Stimulated activated naive CD8-positive, alpha-beta T cell treated with anti-CD3 and anti-CD28 coated beads, Interleukin-15, amount 100 ng/mL, for 72 hours (primary cell): ENCODE measurements at regions not wholly inside any gene's neighbourhood (a gene's known extent, or its start where the extent isn't known, plus 50 kb on each side); places are given as distances from the start of the nearest gene placed in this dataset.

Experiments used
- ATAC-seq: fragments of 150-1000 bp; cut with Tn5 transposase; 2 replicates; pipeline ENCODE4 v1.10.0; 2021; ENCODE audit warnings: mild to moderate bottlenecking, moderate library complexity
- DNase-seq, 2 donors: peaks; one replicate each; pipeline ENCODE4 v3.0.0; 2021 to 2022
- H3K27ac Mint-ChIP-seq, 2 donors: one replicate each; pipeline ENCODE4 v1.8.0; 2022; ENCODE audit warnings: mild to moderate bottlenecking in 2 of 2, mixed read lengths in 2 of 2, moderate library complexity in 2 of 2
- H3K27me3 Mint-ChIP-seq: one replicate; pipeline ENCODE4 v1.8.0; 2022; ENCODE audit warnings: mixed read lengths
- H3K4me1 Mint-ChIP-seq: one replicate; pipeline ENCODE4 v1.8.0; 2022; ENCODE audit warnings: mild to moderate bottlenecking, mixed read lengths
- H3K4me3 Mint-ChIP-seq, 2 donors: one replicate each; pipeline ENCODE4 v1.8.0; 2022; ENCODE audit warnings: mild to moderate bottlenecking in 2 of 2, mixed read lengths in 2 of 2, moderate library complexity in 1 of 2
- H3K9me3 Mint-ChIP-seq, 2 donors: one replicate each; pipeline ENCODE4 v1.8.0; 2022; ENCODE audit warnings: mixed read lengths in 2 of 2

DNA sequence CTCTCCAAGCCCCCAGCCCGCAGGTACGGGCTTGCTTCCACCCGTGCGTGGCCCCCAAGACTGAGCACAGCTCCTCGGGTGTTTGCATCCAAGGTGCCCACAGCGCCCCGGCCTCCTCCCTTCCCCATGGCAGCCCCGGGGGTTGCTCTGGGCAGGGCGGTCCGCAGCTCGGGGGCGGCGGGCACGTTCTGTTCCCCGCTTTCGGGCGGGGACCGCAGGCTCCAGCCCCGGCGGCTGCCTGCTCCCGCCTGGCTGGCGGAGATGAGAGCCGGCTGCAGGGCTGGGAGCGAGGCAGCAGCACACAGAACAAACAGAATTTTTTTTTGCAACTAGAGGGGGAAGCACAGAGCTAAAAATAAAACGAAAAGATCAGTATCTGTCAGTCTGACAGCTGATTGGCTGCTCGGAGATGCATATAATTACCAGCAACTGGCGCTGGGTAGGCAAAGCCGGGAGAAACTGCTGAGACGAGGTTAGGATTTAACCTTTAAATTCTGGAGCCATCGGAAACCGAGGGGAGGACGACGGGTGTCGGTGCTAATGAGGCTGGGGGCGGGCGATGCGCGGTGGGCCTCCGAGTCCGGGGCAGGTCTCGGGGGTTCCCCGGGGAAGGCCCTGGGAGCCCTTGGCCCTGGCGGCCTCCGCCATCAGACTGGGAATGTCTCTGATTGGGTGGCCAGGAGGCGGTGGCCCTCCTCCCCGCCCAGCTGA lies 142.7 kb upstream of the IER5L start:
- peak; percentile 57 to 63 for DNase-seq
- peak; percentile 91 for ATAC-seq
- H3K9me3 Mint-ChIP-seq = no peaks in the 10 kb centered on the region
- no peaks in the 10 kb centered on the region for H3K27me3 Mint-ChIP-seq
- peak overlapping the region; percentile 82 to 84 for H3K4me3 Mint-ChIP-seq
- peaks cover 56% of the 10 kb centered on the region for H3K4me1 Mint-ChIP-seq
- peak overlapping the region; percentile 87 to 90 for H3K27ac Mint-ChIP-seq

DNA sequence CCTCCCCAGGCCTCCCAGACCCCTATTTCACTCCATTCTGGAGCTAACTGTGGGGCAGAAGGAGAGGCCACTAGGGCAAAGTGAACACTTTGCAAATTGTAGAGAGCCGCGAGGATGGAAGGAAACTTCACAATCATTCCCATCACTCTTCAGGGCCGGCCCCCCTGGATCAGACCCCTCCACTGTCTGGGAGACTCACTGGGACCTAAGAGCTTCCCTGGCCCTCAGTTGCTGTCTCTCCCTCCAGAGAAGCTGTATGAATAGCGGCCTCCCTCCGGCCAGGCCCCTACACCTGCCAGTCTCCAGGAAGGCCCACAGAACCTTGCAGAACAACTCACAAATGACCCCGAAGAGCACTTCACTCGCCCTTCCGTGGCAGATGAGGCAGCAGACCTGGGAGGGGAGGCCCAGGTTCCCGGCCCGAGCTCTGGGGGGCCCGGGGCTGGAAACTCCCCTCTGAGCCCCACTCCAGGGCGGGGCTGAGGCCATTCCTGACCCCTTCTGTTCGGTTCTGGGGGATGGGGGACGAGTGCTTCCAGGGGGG lies 141.9 kb upstream of the IER5L start:
- ATAC-seq (no peak), DNase-seq (peak in 1 of 2 donors; percentile 9)
- peak overlapping the region; percentile 82 to 84 for H3K4me3 Mint-ChIP-seq
- no peaks in the 10 kb centered on the region for H3K27me3 Mint-ChIP-seq
- H3K4me1 Mint-ChIP-seq = peaks cover 56% of the 10 kb centered on the region
- H3K27ac Mint-ChIP-seq = peak overlapping the region; percentile 19 to 30
- H3K9me3 Mint-ChIP-seq = no peaks in the 10 kb centered on the region

DNA sequence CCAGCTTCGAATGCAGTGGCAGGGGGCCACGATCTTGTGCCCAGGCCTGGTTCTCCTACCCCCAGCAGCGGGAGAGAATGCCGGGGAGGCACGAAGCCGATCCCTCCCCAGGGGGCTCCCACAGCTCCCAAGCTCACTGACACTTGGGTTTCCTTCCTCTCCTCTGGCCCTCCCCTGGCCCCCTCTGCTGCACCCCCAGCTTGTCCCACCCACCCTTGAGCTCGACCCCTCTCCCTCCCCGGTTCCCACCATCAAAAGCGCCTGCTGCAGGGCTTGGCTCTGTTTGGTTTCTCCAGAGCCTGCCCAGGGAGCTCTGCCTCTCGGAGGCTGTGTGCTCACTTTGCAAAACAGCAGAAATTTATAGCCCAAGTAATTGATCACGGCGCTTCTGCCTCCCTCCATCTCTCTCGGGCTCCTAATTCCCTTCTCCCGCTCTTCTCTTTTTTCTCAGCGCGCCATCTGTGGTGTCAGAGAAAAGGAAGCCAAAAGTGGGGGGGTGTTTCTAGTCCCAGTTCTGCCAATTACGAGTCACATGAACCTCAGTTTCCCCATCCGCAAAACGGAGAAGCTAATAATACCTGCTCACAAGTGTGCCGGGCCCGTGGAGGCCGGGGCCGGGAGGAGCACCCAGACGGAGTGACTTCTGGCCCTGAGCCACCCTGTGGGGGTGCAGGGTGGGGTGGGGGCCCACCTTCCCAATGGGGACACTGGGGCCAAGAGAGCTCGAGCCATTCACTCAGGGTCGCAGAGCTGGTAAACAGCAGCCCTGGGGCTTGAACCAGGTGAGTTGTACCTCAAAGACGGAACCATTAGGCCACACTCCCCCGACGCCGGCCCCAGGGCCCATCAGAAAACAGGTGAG lies 141.2 kb upstream of the IER5L start:
- H3K27me3 Mint-ChIP-seq = no peaks in the 10 kb centered on the region
- H3K27ac Mint-ChIP-seq = peak overlapping the region in 1 of 2 donors; percentile 82
- H3K4me3 Mint-ChIP-seq = no peak overlapping the region
- peaks cover 56% of the 10 kb centered on the region for H3K4me1 Mint-ChIP-seq
- DNase-seq = peak in 1 of 2 donors; percentile 10
- ATAC-seq = no peak
- no peaks in the 10 kb centered on the region for H3K9me3 Mint-ChIP-seq

- H3K4me1 Mint-ChIP-seq = peaks cover 49% of the 10 kb centered on the region
- ATAC-seq (no peak), DNase-seq (peak in 1 of 2 donors; percentile 8)
- H3K27ac Mint-ChIP-seq = peak overlapping the region in 1 of 2 donors; percentile 91
- H3K9me3 Mint-ChIP-seq = no peaks in the 10 kb centered on the region
- H3K27me3 Mint-ChIP-seq = no peaks in the 10 kb centered on the region
- no peak overlapping the region for H3K4me3 Mint-ChIP-seq
These were observed 140.3 kb upstream of the IER5L start for GRCh38 chr9:129318121-129319075.

DNA sequence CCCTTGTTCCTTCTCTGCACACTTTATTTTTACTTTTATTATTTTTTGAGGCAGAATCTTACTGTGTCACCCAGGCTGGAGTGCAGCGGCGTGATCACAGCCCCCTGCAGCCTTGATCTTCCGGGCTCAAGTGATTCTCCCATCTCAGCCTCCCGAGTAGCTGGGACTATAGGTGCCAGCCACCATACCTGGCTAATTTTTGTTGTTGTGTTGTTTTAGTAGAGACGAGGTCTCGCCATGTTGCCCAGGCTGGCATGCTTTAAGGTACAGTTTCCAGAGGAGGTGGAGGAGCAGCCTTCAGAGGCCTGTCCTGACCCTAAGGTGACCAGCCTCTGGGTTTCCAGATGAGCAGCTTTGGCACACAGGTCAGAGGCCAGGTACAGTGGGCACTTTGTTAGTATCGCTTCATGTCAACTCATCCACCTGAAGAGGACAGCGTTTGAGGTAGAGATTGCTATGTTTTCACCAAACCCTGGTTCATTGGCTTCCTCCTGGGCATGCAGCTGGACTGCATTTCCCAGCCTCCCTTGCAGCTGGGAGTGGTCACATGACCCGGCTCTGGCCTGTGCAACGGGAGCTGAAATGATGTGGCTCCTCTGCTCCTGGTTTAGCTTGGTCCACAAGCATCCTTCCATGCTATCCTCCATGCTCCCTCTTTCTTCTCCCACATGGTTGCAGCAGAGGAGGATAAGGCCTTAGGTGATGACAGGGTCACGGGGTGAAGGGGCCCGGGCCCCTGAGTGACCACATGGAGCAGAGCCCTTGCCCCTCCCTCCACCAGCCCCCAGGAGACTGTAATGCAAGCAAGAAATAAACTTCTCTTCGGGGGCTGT lies 139.3 kb upstream of the IER5L start:
- DNase-seq = peak in 1 of 2 donors; percentile 4
- H3K27ac Mint-ChIP-seq = peak overlapping the region in 1 of 2 donors; percentile 66
- no peak overlapping the region for H3K4me3 Mint-ChIP-seq
- peaks cover 41% of the 10 kb centered on the region for H3K4me1 Mint-ChIP-seq
- H3K9me3 Mint-ChIP-seq = no peaks in the 10 kb centered on the region
- ATAC-seq = no peak
- no peaks in the 10 kb centered on the region for H3K27me3 Mint-ChIP-seq

DNA sequence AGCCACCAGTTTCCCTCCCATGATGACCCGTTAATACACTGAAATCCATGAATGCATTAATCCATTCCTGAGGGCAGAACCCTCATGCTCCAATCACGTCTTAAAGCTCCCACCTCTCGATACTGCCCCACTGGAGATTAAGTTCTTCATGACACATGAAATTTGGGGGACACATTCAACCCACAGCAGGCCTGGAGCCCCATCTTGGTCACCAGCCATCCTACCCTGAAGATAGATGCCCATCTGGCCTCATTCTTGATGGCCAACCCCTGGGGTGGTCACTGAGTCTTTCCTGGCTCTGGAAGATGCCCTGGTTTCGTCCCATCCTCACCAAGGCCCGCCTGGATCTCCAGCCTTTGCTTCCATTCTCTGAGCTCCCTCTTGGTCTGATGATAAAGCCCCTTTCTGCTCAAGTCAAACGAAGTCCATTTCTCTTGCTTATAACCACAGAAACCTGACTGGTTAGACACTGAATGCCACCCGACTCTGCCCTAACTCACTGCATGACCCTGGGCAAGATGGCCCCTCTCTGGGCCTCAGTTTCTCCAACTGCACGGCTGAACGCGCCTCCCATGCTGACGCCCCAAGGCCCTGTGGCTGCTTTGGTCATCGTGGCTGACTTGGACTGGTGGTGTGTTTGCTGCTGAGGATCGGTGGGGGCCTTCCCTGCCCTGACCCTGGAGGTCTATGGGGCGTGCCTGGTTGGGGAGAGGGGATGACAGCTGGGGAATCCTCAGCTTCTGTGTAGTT lies 138.4 kb upstream of the IER5L start:
- H3K4me3 Mint-ChIP-seq = no peak overlapping the region
- DNase-seq (peak in 1 of 2 donors; percentile 6), ATAC-seq (no peak)
- H3K27ac Mint-ChIP-seq = no peak overlapping the region
- H3K4me1 Mint-ChIP-seq = peaks cover 31% of the 10 kb centered on the region
- H3K9me3 Mint-ChIP-seq = no peaks in the 10 kb centered on the region
- no peaks in the 10 kb centered on the region for H3K27me3 Mint-ChIP-seq

GRCh38 chr9:129313331-129313955 lies 135.4 kb upstream of the IER5L start:
- no peaks in the 10 kb centered on the region for H3K27me3 Mint-ChIP-seq
- peak overlapping the region in 1 of 2 donors; percentile 28 for H3K27ac Mint-ChIP-seq
- ATAC-seq = no peak
- peaks cover 0 to 5% of the 10 kb centered on the region in 2 donors for H3K9me3 Mint-ChIP-seq
- peak in 1 of 2 donors; percentile 5 for DNase-seq
- H3K4me1 Mint-ChIP-seq = peaks cover 10% of the 10 kb centered on the region
- H3K4me3 Mint-ChIP-seq = no peak overlapping the region

GRCh38 chr9:129312251-129313122 lies 134.4 kb upstream of the IER5L start:
- ATAC-seq (no peak), DNase-seq (peak in 1 of 2 donors; percentile 6)
- Mint-ChIP-seq H3K9me3 (peaks cover 0 to 5% of the 10 kb centered on the region in 2 donors), H3K27me3 (no peaks in the 10 kb centered on the region), H3K4me3 (no peak overlapping the region), H3K4me1 (peaks cover 3% of the 10 kb centered on the region), H3K27ac (peak overlapping the region in 1 of 2 donors; percentile 40)

- no peaks in the 10 kb centered on the region for H3K27me3 Mint-ChIP-seq
- no peak overlapping the region for H3K4me3 Mint-ChIP-seq
- peaks cover 0 to 5% of the 10 kb centered on the region in 2 donors for H3K9me3 Mint-ChIP-seq
- ATAC-seq = no peak
- H3K4me1 Mint-ChIP-seq = peaks cover 10% of the 10 kb centered on the region
- DNase-seq = no peak
- H3K27ac Mint-ChIP-seq = no peak overlapping the region
These were observed 133.6 kb upstream of the IER5L start for GRCh38 chr9:129311643-129312042.

- no peaks in the 10 kb centered on the region for H3K27me3 Mint-ChIP-seq
- no peak overlapping the region for H3K27ac Mint-ChIP-seq
These were observed 132.7 kb upstream of the IER5L start for GRCh38 chr9:129310666-129311350.

GRCh38 chr9:129309906-129310305 lies 131.8 kb upstream of the IER5L start:
- no peaks in the 10 kb centered on the region for H3K27me3 Mint-ChIP-seq
- H3K9me3 Mint-ChIP-seq = peaks cover 0 to 5% of the 10 kb centered on the region in 2 donors
- DNase-seq (no peak), ATAC-seq (no peak)
- no peak overlapping the region for H3K27ac Mint-ChIP-seq
- H3K4me1 Mint-ChIP-seq = peaks cover 10% of the 10 kb centered on the region
- no peak overlapping the region for H3K4me3 Mint-ChIP-seq

More at GRCh38 chr9:129310666-129311350, 132.7 kb upstream of the IER5L start:
- peaks cover 0 to 5% of the 10 kb centered on the region in 2 donors for H3K9me3 Mint-ChIP-seq
- ATAC-seq (no peak), DNase-seq (peak in 1 of 2 donors; percentile 1)
- H3K4me1 Mint-ChIP-seq = peaks cover 10% of the 10 kb centered on the region
- H3K4me3 Mint-ChIP-seq = no peak overlapping the region

DNA sequence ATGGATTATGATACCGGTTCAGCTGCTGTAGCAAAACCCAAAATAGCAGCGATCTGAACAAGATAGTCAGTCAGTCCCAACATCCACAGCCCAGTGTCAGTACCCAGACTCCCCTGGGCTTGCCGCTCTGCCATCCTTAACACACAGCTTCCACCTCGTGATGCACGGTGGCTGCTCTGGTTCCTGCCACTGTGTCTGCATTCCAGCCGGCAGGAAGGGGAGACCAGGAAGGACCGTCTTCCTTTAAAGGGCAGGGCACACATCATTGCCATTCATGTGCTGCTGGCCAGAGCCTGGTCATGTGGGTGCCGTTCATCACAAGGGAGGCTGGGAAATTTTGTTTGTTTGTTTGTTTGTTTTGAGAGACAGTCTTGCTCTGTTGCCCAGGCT lies 131.0 kb upstream of the IER5L start:
- DNase-seq = no peak
- Mint-ChIP-seq H3K27ac (peak overlapping the region in 1 of 2 donors; percentile 46), H3K27me3 (no peaks in the 10 kb centered on the region), H3K9me3 (peaks cover 0 to 5% of the 10 kb centered on the region in 2 donors), H3K4me1 (peaks cover 10% of the 10 kb centered on the region), H3K4me3 (no peak overlapping the region)
- no peak for ATAC-seq
